ACC112 (cell line): ENCODE measurements at regions not wholly inside any gene's neighbourhood (a gene's known extent, or its start where the extent isn't known, plus 50 kb on each side); places are given as distances from the start of the nearest gene placed in this dataset.

Experiments used
- H2AFZ ChIP-seq: fragments of 200-600 bp; sonication (generic); one replicate; pipeline ENCODE4 v1.6.0; 2017; ENCODE audit warnings: antibody characterized with exemption, low read length; ENCODE audit not compliant: unreplicated experiment
- H3K27ac ChIP-seq: fragments of 200-600 bp; sonication (generic); 2 replicates; pipeline ENCODE4 v1.5.1; 2014; ENCODE audit warnings: low read depth, mild to moderate bottlenecking, antibody characterized with exemption, low read length, moderate library complexity
- H3K27me3 ChIP-seq: fragments of 200-600 bp; sonication (generic); 2 replicates; pipeline ENCODE4 v1.6.1; 2014; ENCODE audit warnings: mild to moderate bottlenecking, antibody characterized with exemption, low read length, moderate library complexity, mixed read lengths; ENCODE audit not compliant: insufficient read depth
- H3K36me3 ChIP-seq: fragments of 200-600 bp; sonication (generic); 2 replicates; pipeline ENCODE4 v1.6.1; 2016; ENCODE audit warnings: mild to moderate bottlenecking, antibody characterized with exemption, low read length, moderate library complexity, mixed read lengths; ENCODE audit not compliant: insufficient read depth
- H3K4me1 ChIP-seq: fragments of 200-600 bp; sonication (generic); one replicate; pipeline ENCODE4 v1.6.1; 2016; ENCODE audit warnings: low read length, mixed read lengths; ENCODE audit not compliant: insufficient read depth, unreplicated experiment, control insufficient read depth
- H3K4me3 ChIP-seq: fragments of 200-600 bp; sonication (generic); 2 replicates; pipeline ENCODE4 v1.5.1; 2014; ENCODE audit warnings: mild to moderate bottlenecking, low read depth, low read length
- H3K79me2 ChIP-seq: fragments of 200-600 bp; sonication (generic); one replicate; pipeline ENCODE4 v1.6.0; 2016; ENCODE audit warnings: low read length; ENCODE audit not compliant: control insufficient read depth, unreplicated experiment, insufficient read depth

- Histone ChIP-seq H2AFZ (no peak overlapping the region), H3K27ac (no peak overlapping the region), H3K27me3 (no peaks in the 10 kb centered on the region), H3K4me1 (no peaks in the 10 kb centered on the region), H3K79me2 (no peaks in the 10 kb centered on the region), H3K4me3 (no peak overlapping the region), H3K36me3 (no peaks in the 10 kb centered on the region)
These were observed 491.3 kb downstream of the BUD13 start for GRCh38 chr11:116281173-116282160.

- no peaks in the 10 kb centered on the region for H3K27me3 ChIP-seq
- H3K4me1 ChIP-seq, result no peaks in the 10 kb centered on the region
- H2AFZ ChIP-seq, result no peak overlapping the region
- no peaks in the 10 kb centered on the region for H3K36me3 ChIP-seq
- H3K27ac ChIP-seq, result no peak overlapping the region
- H3K4me3 ChIP-seq, result no peak overlapping the region
- H3K79me2 ChIP-seq, result no peaks in the 10 kb centered on the region
These were observed 493.3 kb downstream of the BUD13 start for GRCh38 chr11:116279511-116279910.

GRCh38 chr11:116278076-116278475, 494.7 kb downstream of the BUD13 start:
- no peaks in the 10 kb centered on the region for H3K79me2 ChIP-seq
- no peaks in the 10 kb centered on the region for H3K4me1 ChIP-seq
- H3K4me3 ChIP-seq, result no peak overlapping the region
- no peaks in the 10 kb centered on the region for H3K36me3 ChIP-seq
- no peaks in the 10 kb centered on the region for H3K27me3 ChIP-seq
- no peak overlapping the region for H3K27ac ChIP-seq
- no peak overlapping the region for H2AFZ ChIP-seq

GRCh38 chr11:116276051-116277044, 496.4 kb downstream of the BUD13 start:
- H3K27ac ChIP-seq, result no peak overlapping the region
- H3K79me2 ChIP-seq, result no peaks in the 10 kb centered on the region
- H3K36me3 ChIP-seq, result no peaks in the 10 kb centered on the region
- H3K27me3 ChIP-seq, result no peaks in the 10 kb centered on the region
- H3K4me1 ChIP-seq, result no peaks in the 10 kb centered on the region
- no peak overlapping the region for H2AFZ ChIP-seq
- H3K4me3 ChIP-seq, result no peak overlapping the region

- Histone ChIP-seq H3K27ac (no peak overlapping the region), H2AFZ (no peak overlapping the region), H3K79me2 (no peaks in the 10 kb centered on the region), H3K4me1 (no peaks in the 10 kb centered on the region), H3K27me3 (no peaks in the 10 kb centered on the region), H3K36me3 (no peaks in the 10 kb centered on the region), H3K4me3 (no peak overlapping the region)
These were observed 497.2 kb downstream of the BUD13 start for GRCh38 chr11:116275635-116276034.

GRCh38 chr11:116274521-116274920, 498.3 kb downstream of the BUD13 start:
- H3K27me3 ChIP-seq, result no peaks in the 10 kb centered on the region
- H3K27ac ChIP-seq, result no peak overlapping the region
- H3K79me2 ChIP-seq, result no peaks in the 10 kb centered on the region

GRCh38 chr11:116272181-116272789, 500.5 kb downstream of the BUD13 start:
- Histone ChIP-seq H3K4me3 (no peak overlapping the region), H3K27ac (no peak overlapping the region), H3K27me3 (no peaks in the 10 kb centered on the region), H3K4me1 (no peaks in the 10 kb centered on the region), H3K79me2 (no peaks in the 10 kb centered on the region), H2AFZ (no peak overlapping the region), H3K36me3 (no peaks in the 10 kb centered on the region)

More at GRCh38 chr11:116274521-116274920, 498.3 kb downstream of the BUD13 start:
- Histone ChIP-seq H3K4me3 (no peak overlapping the region), H3K36me3 (no peaks in the 10 kb centered on the region), H2AFZ (no peak overlapping the region), H3K4me1 (no peaks in the 10 kb centered on the region)

GRCh38 chr11:116271479-116271878, 501.3 kb downstream of the BUD13 start:
- Histone ChIP-seq H2AFZ (no peak overlapping the region), H3K27ac (no peak overlapping the region), H3K27me3 (no peaks in the 10 kb centered on the region), H3K79me2 (no peaks in the 10 kb centered on the region), H3K36me3 (no peaks in the 10 kb centered on the region), H3K4me1 (no peaks in the 10 kb centered on the region), H3K4me3 (no peak overlapping the region)

- H3K79me2 ChIP-seq, result no peaks in the 10 kb centered on the region
- H3K4me3 ChIP-seq, result no peak overlapping the region
- H2AFZ ChIP-seq, result no peak overlapping the region
- no peaks in the 10 kb centered on the region for H3K36me3 ChIP-seq
- H3K27me3 ChIP-seq, result no peaks in the 10 kb centered on the region
- H3K4me1 ChIP-seq, result no peaks in the 10 kb centered on the region
- no peak overlapping the region for H3K27ac ChIP-seq
These were observed 505.6 kb downstream of the BUD13 start for GRCh38 chr11:116267146-116267545.

GRCh38 chr11:116263770-116264169, 509.0 kb downstream of the BUD13 start:
- H3K36me3 ChIP-seq, result no peaks in the 10 kb centered on the region
- no peaks in the 10 kb centered on the region for H3K4me1 ChIP-seq
- H3K27me3 ChIP-seq, result no peaks in the 10 kb centered on the region
- H3K79me2 ChIP-seq, result no peaks in the 10 kb centered on the region
- H2AFZ ChIP-seq, result no peak overlapping the region
- H3K27ac ChIP-seq, result no peak overlapping the region
- no peak overlapping the region for H3K4me3 ChIP-seq
